Panc1 (cell line): ENCODE measurements at regions not wholly inside any gene's neighbourhood (a gene's known extent, or its start where the extent isn't known, plus 50 kb on each side); places are given as distances from the start of the nearest gene placed in this dataset.

Experiments
- ATAC-seq: fragments of 200-7000 bp; cut with Tn5 transposase; 2 replicates; pipeline ENCODE4 v1.9.1; 2020; ENCODE audit warnings: mild to moderate bottlenecking, moderate library complexity
- BruUV-seq: library from RNA; stranded (reverse); fragments of 400-500 nt; replicated peaks from 2 replicates; lab custom pipeline; 2021; lab: Mats Ljungman, UMichigan
- CTCF ChIA-PET: fragments of 300-600 bp; sonication (Branson Sonifier 250); formaldehyde crosslinking; loops from one replicate; lab custom pipeline; 2022; ENCODE audit warnings: antibody characterized with exemption; lab: Charles Lee
- POLR2A ChIA-PET: fragments of 300-600 bp; sonication (Branson Sonifier 250); formaldehyde crosslinking; loops from one replicate; lab custom pipeline; 2022; ENCODE audit warnings: antibody characterized with exemption; lab: Charles Lee
- DNase-seq: peaks from one replicate; pipeline ENCODE4 v3.0.0-alpha.2; 2010; ENCODE audit warnings: low read depth, low spot score
- H3K27ac ChIP-seq: 2 replicates; pipeline ENCODE4 v1.5.1; 2011; ENCODE audit warnings: mild to moderate bottlenecking, low read length, inconsistent platforms
- H3K27me3 ChIP-seq: fragments of 200-500 bp; sonication (Bioruptor generic); 2 replicates; pipeline ENCODE4 v1.6.0; 2014; ENCODE audit warnings: low read length, inconsistent platforms; ENCODE audit not compliant: control insufficient read depth, insufficient read depth
- H3K36me3 ChIP-seq: fragments of 200-500 bp; sonication (Bioruptor generic); 2 replicates; pipeline ENCODE4 v1.5.1; 2014; ENCODE audit warnings: inconsistent platforms, mild to moderate bottlenecking, low read length, moderate library complexity; ENCODE audit not compliant: control insufficient read depth, insufficient read depth
- H3K4me1 ChIP-seq: 2 replicates; pipeline ENCODE4 v1.5.1; 2011; ENCODE audit warnings: inconsistent platforms, mild to moderate bottlenecking, low read length, moderate library complexity; ENCODE audit not compliant: control insufficient read depth, insufficient read depth
- H3K4me3 ChIP-seq, 2 experiments: 2 replicates each; pipeline ENCODE4 v1.5.1; 2011 to 2012; ENCODE audit warnings: low read depth in 2 of 2, low read length in 2 of 2, mild to moderate bottlenecking in 2 of 2, inconsistent platforms in 1 of 2, moderate library complexity in 1 of 2
- H3K9me3 ChIP-seq: fragments of 200-500 bp; sonication (Bioruptor generic); 2 replicates; pipeline ENCODE4 v1.5.1; 2014; ENCODE audit warnings: low read depth, mild to moderate bottlenecking, inconsistent platforms, low read length, moderate library complexity; ENCODE audit not compliant: control insufficient read depth, insufficient read depth
- POLR2AphosphoS5 ChIP-seq: IDR thresholded peaks from 2 replicates; pipeline ENCODE4 v1.6.1; 2012; ENCODE audit warnings: mild to moderate bottlenecking, low read depth, low read length, moderate library complexity
- SIN3A ChIP-seq: IDR thresholded peaks from 2 replicates; pipeline ENCODE4 v1.6.1; 2012; ENCODE audit warnings: low read depth, mild to moderate bottlenecking, low read length, moderate library complexity, borderline replicate concordance; ENCODE audit not compliant: insufficient read depth
- TCF7L2 ChIP-seq: IDR thresholded peaks from 2 replicates; pipeline ENCODE4 v1.6.1; 2011; ENCODE audit warnings: mild to moderate bottlenecking, low read depth, low read length, inconsistent platforms
- in situ Hi-C: cut with HindIII; loops from 2 replicates; pipeline ENCODE4 v1.10.0; 2016; ENCODE audit warnings: low sequenced_read_pairs, low pct_unique_long_range_greater_than_20kb
- intact Hi-C: fragments of 100-400 bp; cut with micrococcal nuclease; formaldehyde crosslinking; loops from one replicate; pipeline ENCODE4 v1.10.0; 2022; ENCODE audit not compliant: unreplicated experiment
- TF ChIP-seq, protein P1 (sequence below), 2 experiments: IDR thresholded peaks; 2 replicates each; pipeline ENCODE4 v1.6.1; 2011 to 2012; ENCODE audit warnings: low read depth in 2 of 2, control low read depth in 1 of 2, low read length in 1 of 2, mild to moderate bottlenecking in 1 of 2, moderate library complexity in 1 of 2; ENCODE audit not compliant: insufficient read depth in 1 of 2
- TF ChIP-seq, protein P2 (sequence below): fragments of 450-650 bp; IDR thresholded peaks from 2 replicates; pipeline ENCODE4 v1.5.1; 2017; ENCODE audit warnings: mild to moderate bottlenecking

- no peak overlapping the region for H3K4me3 ChIP-seq
- ChIA-PET CTCF (no interaction called here), POLR2A (no interaction called here)
- DNase-seq, result no peak
- H3K27me3 ChIP-seq, result no peaks in the 10 kb centered on the region
- intact Hi-C loops (no loop called here), in situ Hi-C loops (no loop called here)
- H3K9me3 ChIP-seq, result peaks cover 2% of the 10 kb centered on the region; the same call in 1 of the 2 replicates
- H3K36me3 ChIP-seq, result no peaks in the 10 kb centered on the region
- BruUV-seq, result no TSS peak
- TF ChIP-seq SIN3A, result no peak
- TF ChIP-seq TCF7L2, result no peak
- TF ChIP-seq POLR2AphosphoS5, result no peak
- TF ChIP-seq, protein P1, sequence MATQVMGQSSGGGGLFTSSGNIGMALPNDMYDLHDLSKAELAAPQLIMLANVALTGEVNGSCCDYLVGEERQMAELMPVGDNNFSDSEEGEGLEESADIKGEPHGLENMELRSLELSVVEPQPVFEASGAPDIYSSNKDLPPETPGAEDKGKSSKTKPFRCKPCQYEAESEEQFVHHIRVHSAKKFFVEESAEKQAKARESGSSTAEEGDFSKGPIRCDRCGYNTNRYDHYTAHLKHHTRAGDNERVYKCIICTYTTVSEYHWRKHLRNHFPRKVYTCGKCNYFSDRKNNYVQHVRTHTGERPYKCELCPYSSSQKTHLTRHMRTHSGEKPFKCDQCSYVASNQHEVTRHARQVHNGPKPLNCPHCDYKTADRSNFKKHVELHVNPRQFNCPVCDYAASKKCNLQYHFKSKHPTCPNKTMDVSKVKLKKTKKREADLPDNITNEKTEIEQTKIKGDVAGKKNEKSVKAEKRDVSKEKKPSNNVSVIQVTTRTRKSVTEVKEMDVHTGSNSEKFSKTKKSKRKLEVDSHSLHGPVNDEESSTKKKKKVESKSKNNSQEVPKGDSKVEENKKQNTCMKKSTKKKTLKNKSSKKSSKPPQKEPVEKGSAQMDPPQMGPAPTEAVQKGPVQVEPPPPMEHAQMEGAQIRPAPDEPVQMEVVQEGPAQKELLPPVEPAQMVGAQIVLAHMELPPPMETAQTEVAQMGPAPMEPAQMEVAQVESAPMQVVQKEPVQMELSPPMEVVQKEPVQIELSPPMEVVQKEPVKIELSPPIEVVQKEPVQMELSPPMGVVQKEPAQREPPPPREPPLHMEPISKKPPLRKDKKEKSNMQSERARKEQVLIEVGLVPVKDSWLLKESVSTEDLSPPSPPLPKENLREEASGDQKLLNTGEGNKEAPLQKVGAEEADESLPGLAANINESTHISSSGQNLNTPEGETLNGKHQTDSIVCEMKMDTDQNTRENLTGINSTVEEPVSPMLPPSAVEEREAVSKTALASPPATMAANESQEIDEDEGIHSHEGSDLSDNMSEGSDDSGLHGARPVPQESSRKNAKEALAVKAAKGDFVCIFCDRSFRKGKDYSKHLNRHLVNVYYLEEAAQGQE (IDR thresholded peaks at IDR 0.05; ENCODE audit: insufficient read depth in 1 of 2, low read depth in 2 of 2, low read length in 1 of 2), result no peak
- TF ChIP-seq, protein P2, sequence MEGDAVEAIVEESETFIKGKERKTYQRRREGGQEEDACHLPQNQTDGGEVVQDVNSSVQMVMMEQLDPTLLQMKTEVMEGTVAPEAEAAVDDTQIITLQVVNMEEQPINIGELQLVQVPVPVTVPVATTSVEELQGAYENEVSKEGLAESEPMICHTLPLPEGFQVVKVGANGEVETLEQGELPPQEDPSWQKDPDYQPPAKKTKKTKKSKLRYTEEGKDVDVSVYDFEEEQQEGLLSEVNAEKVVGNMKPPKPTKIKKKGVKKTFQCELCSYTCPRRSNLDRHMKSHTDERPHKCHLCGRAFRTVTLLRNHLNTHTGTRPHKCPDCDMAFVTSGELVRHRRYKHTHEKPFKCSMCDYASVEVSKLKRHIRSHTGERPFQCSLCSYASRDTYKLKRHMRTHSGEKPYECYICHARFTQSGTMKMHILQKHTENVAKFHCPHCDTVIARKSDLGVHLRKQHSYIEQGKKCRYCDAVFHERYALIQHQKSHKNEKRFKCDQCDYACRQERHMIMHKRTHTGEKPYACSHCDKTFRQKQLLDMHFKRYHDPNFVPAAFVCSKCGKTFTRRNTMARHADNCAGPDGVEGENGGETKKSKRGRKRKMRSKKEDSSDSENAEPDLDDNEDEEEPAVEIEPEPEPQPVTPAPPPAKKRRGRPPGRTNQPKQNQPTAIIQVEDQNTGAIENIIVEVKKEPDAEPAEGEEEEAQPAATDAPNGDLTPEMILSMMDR, result no peak
- H3K27ac ChIP-seq, result no peak overlapping the region
- no peaks in the 10 kb centered on the region for H3K4me1 ChIP-seq
- no peak for ATAC-seq
Measured at GRCh38 chr1:13968361-13968760, 268.4 kb downstream of the PRDM2 start.

DNA sequence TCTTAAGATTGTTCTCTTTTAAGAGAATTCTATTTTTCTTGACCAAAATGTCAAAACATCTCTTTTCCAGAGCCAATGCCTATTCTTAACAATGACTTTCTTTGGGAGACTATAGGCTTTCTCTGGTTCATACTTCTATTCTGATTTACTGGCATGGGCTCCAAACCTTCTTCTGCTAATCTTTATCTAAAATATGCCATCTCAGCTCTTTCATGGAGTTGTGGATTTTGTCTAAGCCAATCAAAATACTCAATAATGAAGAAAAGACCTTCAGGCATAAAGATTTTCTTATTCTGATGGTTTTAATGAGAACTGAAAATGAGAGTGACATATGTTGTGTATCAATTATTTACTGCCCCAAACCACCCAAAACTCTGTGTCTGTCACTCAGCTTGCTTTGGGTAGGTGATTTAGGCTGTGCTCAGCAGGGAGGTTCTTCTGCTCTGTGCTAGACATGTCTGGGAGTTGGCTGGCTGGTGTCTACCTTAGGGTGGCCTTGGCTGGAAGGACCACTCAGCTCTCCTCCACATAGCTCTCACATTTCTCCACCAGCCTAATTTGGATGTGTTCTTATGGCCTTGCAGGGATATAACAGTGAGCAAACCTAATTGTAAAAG, 270.8 kb downstream of the PRDM2 start:
- Histone ChIP-seq H3K36me3 (no peaks in the 10 kb centered on the region), H3K27me3 (no peaks in the 10 kb centered on the region), H3K9me3 (peaks cover 2% of the 10 kb centered on the region; the same call in 1 of the 2 replicates), H3K27ac (no peak overlapping the region), H3K4me1 (no peaks in the 10 kb centered on the region), H3K4me3 (no peak overlapping the region)
- no peak for ATAC-seq
- no peak for TF ChIP-seq TCF7L2
- TF ChIP-seq SIN3A, result no peak
- TF ChIP-seq, protein P2, result no peak
- no peak for TF ChIP-seq POLR2AphosphoS5
- TF ChIP-seq, protein P1 (IDR thresholded peaks at IDR 0.05; ENCODE audit: insufficient read depth in 1 of 2, low read depth in 2 of 2, low read length in 1 of 2), result no peak
- POLR2A ChIA-PET, result no interaction called here
- CTCF ChIA-PET, result no interaction called here
- intact Hi-C loops (no loop called here), in situ Hi-C loops (no loop called here)
- no peak for DNase-seq
- no TSS peak for BruUV-seq
